ENCODE measurements at regions not wholly inside any gene's neighbourhood (a gene's known extent, or its start where the extent isn't known, plus 50 kb on each side); places are given as distances from the start of the nearest gene placed in this dataset.

- peak; percentile 75 to 83 (median 80) for DNase-seq (ENCODE audit: low read depth in 4 of 4, low spot score in 3 of 4)
These were observed 316.2 kb upstream of the CLINT1 start for GRCh38 chr5:158174918-158175851.

- DNase-seq (ENCODE audit: low read depth in 4 of 4, low spot score in 3 of 4), result no peak
These were observed 315.1 kb upstream of the CLINT1 start for GRCh38 chr5:158174026-158174425.

- DNase-seq (ENCODE audit: low read depth in 4 of 4, low spot score in 3 of 4), result no peak
These were observed 313.1 kb upstream of the CLINT1 start for GRCh38 chr5:158172005-158172404.

- DNase-seq (ENCODE audit: low read depth in 4 of 4, low spot score in 3 of 4), result no peak
These were observed 311.6 kb upstream of the CLINT1 start for GRCh38 chr5:158170534-158170933.

- no peak for DNase-seq (ENCODE audit: low read depth in 4 of 4, low spot score in 3 of 4)
These were observed 311.1 kb upstream of the CLINT1 start for GRCh38 chr5:158170060-158170459.

- no peak for DNase-seq (ENCODE audit: low read depth in 4 of 4, low spot score in 3 of 4)
These were observed 307.5 kb upstream of the CLINT1 start for GRCh38 chr5:158166424-158166823.

GRCh38 chr5:158165647-158166046, 306.7 kb upstream of the CLINT1 start:
- DNase-seq (ENCODE audit: low read depth in 4 of 4, low spot score in 3 of 4), result no peak

GRCh38 chr5:158164296-158165047, 305.5 kb upstream of the CLINT1 start:
- no peak for DNase-seq (ENCODE audit: low read depth in 4 of 4, low spot score in 3 of 4)

GRCh38 chr5:158163451-158164295, 304.7 kb upstream of the CLINT1 start:
- no peak for DNase-seq (ENCODE audit: low read depth in 4 of 4, low spot score in 3 of 4)

- DNase-seq (ENCODE audit: low read depth in 4 of 4, low spot score in 3 of 4), result no peak
These were observed 303.6 kb upstream of the CLINT1 start for GRCh38 chr5:158162479-158163034.

- DNase-seq (ENCODE audit: low read depth in 4 of 4, low spot score in 3 of 4), result no peak
These were observed 303.1 kb upstream of the CLINT1 start for GRCh38 chr5:158162026-158162425.

GRCh38 chr5:158159621-158160020, 300.7 kb upstream of the CLINT1 start:
- no peak for DNase-seq (ENCODE audit: low read depth in 4 of 4, low spot score in 3 of 4)

- no peak for DNase-seq (ENCODE audit: low read depth in 4 of 4, low spot score in 3 of 4)
These were observed 297.0 kb upstream of the CLINT1 start for GRCh38 chr5:158155811-158156505.

GRCh38 chr5:158155067-158155466, 296.1 kb upstream of the CLINT1 start:
- DNase-seq (ENCODE audit: low read depth in 4 of 4, low spot score in 3 of 4), result no peak

GRCh38 chr5:158154226-158155005, 295.5 kb upstream of the CLINT1 start:
- DNase-seq (ENCODE audit: low read depth in 4 of 4, low spot score in 3 of 4), result no peak

- no peak for DNase-seq (ENCODE audit: low read depth in 4 of 4, low spot score in 3 of 4)
These were observed 294.6 kb upstream of the CLINT1 start for GRCh38 chr5:158153508-158153907.

GRCh38 chr5:158152136-158152535, 293.2 kb upstream of the CLINT1 start:
- DNase-seq (ENCODE audit: low read depth in 4 of 4, low spot score in 3 of 4), result no peak

- DNase-seq (ENCODE audit: low read depth in 4 of 4, low spot score in 3 of 4), result no peak
These were observed 288.3 kb upstream of the CLINT1 start for GRCh38 chr5:158147227-158147626.

GRCh38 chr5:158145827-158146226, 286.9 kb upstream of the CLINT1 start:
- DNase-seq (ENCODE audit: low read depth in 4 of 4, low spot score in 3 of 4), result no peak
